HCT116 (cell line): ENCODE measurements at regions not wholly inside any gene's neighbourhood (a gene's known extent, or its start where the extent isn't known, plus 50 kb on each side); places are given as distances from the start of the nearest gene placed in this dataset.

Experiments used
- ATAC-seq: fragments of 200-7000 bp; cut with Tn5 transposase; 2 replicates; pipeline ENCODE4 v1.9.1; 2020; ENCODE audit warnings: mild to moderate bottlenecking, moderate library complexity
- BruUV-seq: library from RNA; stranded (reverse); fragments of 400-500 nt; replicated peaks from 2 replicates; lab custom pipeline; 2021; lab: Mats Ljungman, UMichigan
- CTCF ChIA-PET: fragments of 300-600 bp; sonication (Branson Sonifier 250); formaldehyde crosslinking; loops from one replicate; lab custom pipeline; 2021; ENCODE audit warnings: antibody characterized with exemption; lab: Charles Lee
- POLR2A ChIA-PET: fragments of 300-600, 350-600 bp; sonication (Branson Sonifier 250); formaldehyde crosslinking; loops from one replicate; lab custom pipeline; 2021; ENCODE audit warnings: antibody characterized with exemption; lab: Charles Lee
- RAD21 ChIA-PET, 2 experiments: fragments of 300-600 bp; sonication (Branson Sonifier 250); formaldehyde crosslinking; loops; one replicate each; lab custom pipeline; 2023; ENCODE audit warnings: low total read pairs in 2 of 2; ENCODE audit not compliant: uncharacterized antibody in 2 of 2, unreplicated experiment in 2 of 2, low non-redundant PET in 1 of 2; lab: Charles Lee
- DNase-seq: peaks from one replicate; pipeline ENCODE4 v3.0.0-alpha.2; 2010; ENCODE audit warnings: low read depth, low spot score
- H2AFZ ChIP-seq: fragments of 200-600 bp; shearing (Covaris generic), sonication (generic); 2 replicates; pipeline ENCODE4 v1.6.1; 2017; ENCODE audit warnings: low read depth, mixed run types, mixed read lengths, antibody characterized with exemption, low read length; ENCODE audit not compliant: poor library complexity, severe bottlenecking
- H3K27ac ChIP-seq: 2 replicates; pipeline ENCODE4 v1.5.1; 2012; ENCODE audit warnings: low read depth, low read length
- H3K27me3 ChIP-seq: fragments of 200-600 bp; sonication (generic); 2 replicates; pipeline ENCODE4 v1.6.1; 2016; ENCODE audit warnings: mixed run types, low read length, mixed read lengths; ENCODE audit not compliant: insufficient read depth
- H3K36me3 ChIP-seq, 2 experiments: fragments of 200-500 bp in 1 of 2; fragments of 200-600 bp in 1 of 2; sonication (Bioruptor generic) in 1 of 2; sonication (generic) in 1 of 2; 2 replicates each; pipeline versions ENCODE4 v1.5.1 to v1.6.1; 2014 to 2016; ENCODE audit warnings: low read length in 2 of 2, inconsistent platforms in 1 of 2, mixed read lengths in 1 of 2, mixed run types in 1 of 2; ENCODE audit not compliant: insufficient read depth in 2 of 2, control insufficient read depth in 1 of 2
- H3K4me1 ChIP-seq, 2 experiments: fragments of 200-600 bp in 1 of 2; sonication (generic) in 1 of 2; 2 replicates each; pipeline versions ENCODE4 v1.5.1 to v1.6.1; 2012 to 2017; ENCODE audit warnings: low read length in 2 of 2, inconsistent platforms in 1 of 2, mild to moderate bottlenecking in 1 of 2, mixed read lengths in 1 of 2, mixed run types in 1 of 2, moderate library complexity in 1 of 2; ENCODE audit not compliant: insufficient read depth in 2 of 2, control insufficient read depth in 1 of 2
- H3K4me2 ChIP-seq: fragments of 200-600 bp; sonication (generic); 2 replicates; pipeline ENCODE4 v1.6.1; 2017; ENCODE audit warnings: mixed run types, low read length, mixed read lengths
- H3K4me3 ChIP-seq, 2 experiments: fragments of 200-600 bp in 1 of 2; sonication (generic) in 1 of 2; replicated peaks in 1 of 2; 2 replicates each; pipeline ENCODE4 v1.5.1; 2011 to 2016; ENCODE audit warnings: low read length in 2 of 2, control low read depth in 1 of 2, low read depth in 1 of 2, mild to moderate bottlenecking in 1 of 2, mixed read lengths in 1 of 2, mixed run types in 1 of 2
- H3K79me2 ChIP-seq: fragments of 200-600 bp; sonication (generic); 2 replicates; pipeline ENCODE4 v1.6.1; 2017; ENCODE audit warnings: mild to moderate bottlenecking, mixed run types, low read length, moderate library complexity, mixed read lengths; ENCODE audit not compliant: insufficient read depth
- H3K9ac ChIP-seq: fragments of 200-600 bp; sonication (generic); 2 replicates; pipeline ENCODE4 v1.6.1; 2016; ENCODE audit warnings: low read length, mixed read lengths
- H3K9me2 ChIP-seq: fragments of 200-600 bp; sonication (generic), shearing (Covaris generic); 2 replicates; pipeline ENCODE4 v1.6.1; 2017; ENCODE audit warnings: mixed run types, mild to moderate bottlenecking, moderate library complexity; ENCODE audit not compliant: insufficient read depth
- H3K9me3 ChIP-seq, 2 experiments: fragments of 200-500 bp in 1 of 2; fragments of 200-600 bp in 1 of 2; sonication (Bioruptor generic) in 1 of 2; sonication (generic) in 1 of 2; 2 replicates each; pipeline ENCODE4 v1.6.1; 2014 to 2017; ENCODE audit warnings: low read length in 2 of 2, mixed read lengths in 2 of 2, inconsistent platforms in 1 of 2, low read depth in 1 of 2, mild to moderate bottlenecking in 1 of 2, mixed run types in 1 of 2, moderate library complexity in 1 of 2; ENCODE audit not compliant: control insufficient read depth in 1 of 2, insufficient read depth in 1 of 2
- H4K20me1 ChIP-seq: fragments of 200-600 bp; sonication (generic), shearing (Covaris generic); 2 replicates; pipeline ENCODE4 v1.6.1; 2017; ENCODE audit warnings: mixed run types, mild to moderate bottlenecking, moderate library complexity; ENCODE audit not compliant: insufficient read depth
- EGR1 ChIP-seq: IDR thresholded peaks from 2 replicates; pipeline ENCODE4 v1.6.1; 2012; ENCODE audit warnings: low read depth
- ELF1 ChIP-seq: IDR thresholded peaks from 2 replicates; pipeline ENCODE4 v1.6.1; 2012; ENCODE audit warnings: low read depth, borderline replicate concordance
- EZH2 ChIP-seq: fragments of 200-600 bp; sonication (generic); IDR thresholded peaks from 2 replicates; pipeline ENCODE4 v1.6.1; 2017; ENCODE audit warnings: antibody characterized with exemption, mixed run types
- EZH2phosphoT487 ChIP-seq: fragments of 200-600 bp; IDR thresholded peaks from 2 replicates; pipeline ENCODE4 v1.6.1; 2018; ENCODE audit warnings: antibody characterized with exemption, borderline replicate concordance
- FOSL1 ChIP-seq: IDR thresholded peaks from 2 replicates; pipeline ENCODE4 v1.6.1; 2012; ENCODE audit warnings: low read depth
- JUND ChIP-seq: IDR thresholded peaks from 2 replicates; pipeline ENCODE4 v1.6.1; 2012
- MAX ChIP-seq: IDR thresholded peaks from 2 replicates; pipeline ENCODE4 v1.6.1; 2012
- POLR2A ChIP-seq: IDR thresholded peaks from 2 replicates; pipeline ENCODE4 v1.7.0; 2011; ENCODE audit warnings: borderline replicate concordance; ENCODE audit not compliant: insufficient read depth, insufficient read length; ENCODE audit errors: extremely low read depth
- POLR2AphosphoS5 ChIP-seq: IDR thresholded peaks from 2 replicates; pipeline ENCODE4 v1.6.1; 2011; ENCODE audit warnings: mild to moderate bottlenecking, low read depth, low read length, moderate library complexity
- SIN3A ChIP-seq: IDR thresholded peaks from 2 replicates; pipeline ENCODE4 v1.6.1; 2012; ENCODE audit warnings: low read depth
- SP1 ChIP-seq: IDR thresholded peaks from 2 replicates; pipeline ENCODE4 v1.6.1; 2012; ENCODE audit warnings: low read depth
- YY1 ChIP-seq: IDR thresholded peaks from 2 replicates; pipeline ENCODE4 v1.6.1; 2011; ENCODE audit warnings: low read length, low read depth, moderate library complexity, mild to moderate bottlenecking; ENCODE audit not compliant: insufficient replicate concordance; ENCODE audit errors: extremely low read depth
- ZBTB33 ChIP-seq: IDR thresholded peaks from 2 replicates; pipeline ENCODE4 v1.6.1; 2011; ENCODE audit warnings: mild to moderate bottlenecking, low read length, moderate library complexity; ENCODE audit not compliant: insufficient replicate concordance; ENCODE audit errors: extremely low read depth
- ZFX ChIP-seq: fragments of 450-650 bp; IDR thresholded peaks from 2 replicates; pipeline ENCODE4 v1.6.1; 2017
- ZNF274 ChIP-seq: fragments of 200-500 bp; sonication (Bioruptor generic); IDR thresholded peaks from 2 replicates; pipeline ENCODE4 v1.6.1; 2014; ENCODE audit warnings: mild to moderate bottlenecking, low read depth, low read length, inconsistent platforms
- intact Hi-C: fragments of 100-400 bp; cut with micrococcal nuclease; formaldehyde crosslinking; loops from 2 replicates; pipeline ENCODE4 v1.10.0; 2022
- TF ChIP-seq, protein P1 (sequence below), 3 experiments: fragments of 200-600 bp in 1 of 3; sonication (generic) in 1 of 3; IDR thresholded peaks in 2 of 3; conservative IDR thresholded peaks in 1 of 3; 2 replicates each; pipeline ENCODE4 v1.5.1; 2012 to 2017; ENCODE audit warnings: low read depth in 2 of 3, low read length in 2 of 3, antibody characterized with exemption in 1 of 3, borderline replicate concordance in 1 of 3, control low read depth in 1 of 3, mild to moderate bottlenecking in 1 of 3, mixed read lengths in 1 of 3, mixed run types in 1 of 3, moderate library complexity in 1 of 3; ENCODE audit not compliant: insufficient read depth in 1 of 3
- TF ChIP-seq, protein P2 (sequence below): IDR thresholded peaks from 2 replicates; pipeline ENCODE4 v1.6.1; 2012; ENCODE audit warnings: low read depth

GRCh38 chr13:99448546-99448945 is 52.7 kb upstream of the TM9SF2 start:
- no peaks in the 10 kb centered on the region for H3K27me3 ChIP-seq
- H3K4me2 ChIP-seq: no peak overlapping the region
- ChIA-PET RAD21 (no interaction called here), POLR2A (no interaction called here), CTCF (interaction anchor here (1.2 to 1.9 kb wide), 2 partner anchors 8 to 207 kb away, joined by 3 to 4 read pairs; no protein-coding TSS in a partner anchor)
- H2AFZ ChIP-seq: peak overlapping the region; percentile 57
- ATAC-seq (no peak), DNase-seq (no peak)
- BruUV-seq: no TSS peak
- H3K9me2 ChIP-seq: no peaks in the 10 kb centered on the region
- no peak overlapping the region for H3K4me3 ChIP-seq
- intact Hi-C loops: no loop called here
- H3K4me1 ChIP-seq: peaks cover 3 to 7% of the 10 kb centered on the region in 2 experiments; a peak in 2 of 4 replicates
- no peaks in the 10 kb centered on the region for H3K36me3 ChIP-seq
- no peak overlapping the region for H3K9ac ChIP-seq
- H3K79me2 ChIP-seq: no peaks in the 10 kb centered on the region
- no peaks in the 10 kb centered on the region for H3K9me3 ChIP-seq
- TF ChIP-seq YY1: no peak
- no peak for TF ChIP-seq EGR1
- TF ChIP-seq MAX: no peak
- TF ChIP-seq ZFX: no peak
- TF ChIP-seq ELF1: no peak
- no peak for TF ChIP-seq SIN3A
- no peak for TF ChIP-seq FOSL1
- TF ChIP-seq ZBTB33: no peak
- no peak for TF ChIP-seq SP1
- no peak for TF ChIP-seq POLR2A
- no peak for TF ChIP-seq JUND
- TF ChIP-seq, protein P1, sequence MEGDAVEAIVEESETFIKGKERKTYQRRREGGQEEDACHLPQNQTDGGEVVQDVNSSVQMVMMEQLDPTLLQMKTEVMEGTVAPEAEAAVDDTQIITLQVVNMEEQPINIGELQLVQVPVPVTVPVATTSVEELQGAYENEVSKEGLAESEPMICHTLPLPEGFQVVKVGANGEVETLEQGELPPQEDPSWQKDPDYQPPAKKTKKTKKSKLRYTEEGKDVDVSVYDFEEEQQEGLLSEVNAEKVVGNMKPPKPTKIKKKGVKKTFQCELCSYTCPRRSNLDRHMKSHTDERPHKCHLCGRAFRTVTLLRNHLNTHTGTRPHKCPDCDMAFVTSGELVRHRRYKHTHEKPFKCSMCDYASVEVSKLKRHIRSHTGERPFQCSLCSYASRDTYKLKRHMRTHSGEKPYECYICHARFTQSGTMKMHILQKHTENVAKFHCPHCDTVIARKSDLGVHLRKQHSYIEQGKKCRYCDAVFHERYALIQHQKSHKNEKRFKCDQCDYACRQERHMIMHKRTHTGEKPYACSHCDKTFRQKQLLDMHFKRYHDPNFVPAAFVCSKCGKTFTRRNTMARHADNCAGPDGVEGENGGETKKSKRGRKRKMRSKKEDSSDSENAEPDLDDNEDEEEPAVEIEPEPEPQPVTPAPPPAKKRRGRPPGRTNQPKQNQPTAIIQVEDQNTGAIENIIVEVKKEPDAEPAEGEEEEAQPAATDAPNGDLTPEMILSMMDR (IDR thresholded peaks at IDR 0.05 in 2 of 3, conservative IDR thresholded peaks at IDR 0.05 in 1 of 3; ENCODE audit: borderline replicate concordance in 1 of 3, insufficient read depth in 1 of 3, low read depth in 2 of 3, low read length in 2 of 3): no peak
- TF ChIP-seq ZNF274: no peak
- TF ChIP-seq EZH2: no peak
- no peak for TF ChIP-seq POLR2AphosphoS5
- TF ChIP-seq EZH2phosphoT487: no peak
- TF ChIP-seq, protein P2, sequence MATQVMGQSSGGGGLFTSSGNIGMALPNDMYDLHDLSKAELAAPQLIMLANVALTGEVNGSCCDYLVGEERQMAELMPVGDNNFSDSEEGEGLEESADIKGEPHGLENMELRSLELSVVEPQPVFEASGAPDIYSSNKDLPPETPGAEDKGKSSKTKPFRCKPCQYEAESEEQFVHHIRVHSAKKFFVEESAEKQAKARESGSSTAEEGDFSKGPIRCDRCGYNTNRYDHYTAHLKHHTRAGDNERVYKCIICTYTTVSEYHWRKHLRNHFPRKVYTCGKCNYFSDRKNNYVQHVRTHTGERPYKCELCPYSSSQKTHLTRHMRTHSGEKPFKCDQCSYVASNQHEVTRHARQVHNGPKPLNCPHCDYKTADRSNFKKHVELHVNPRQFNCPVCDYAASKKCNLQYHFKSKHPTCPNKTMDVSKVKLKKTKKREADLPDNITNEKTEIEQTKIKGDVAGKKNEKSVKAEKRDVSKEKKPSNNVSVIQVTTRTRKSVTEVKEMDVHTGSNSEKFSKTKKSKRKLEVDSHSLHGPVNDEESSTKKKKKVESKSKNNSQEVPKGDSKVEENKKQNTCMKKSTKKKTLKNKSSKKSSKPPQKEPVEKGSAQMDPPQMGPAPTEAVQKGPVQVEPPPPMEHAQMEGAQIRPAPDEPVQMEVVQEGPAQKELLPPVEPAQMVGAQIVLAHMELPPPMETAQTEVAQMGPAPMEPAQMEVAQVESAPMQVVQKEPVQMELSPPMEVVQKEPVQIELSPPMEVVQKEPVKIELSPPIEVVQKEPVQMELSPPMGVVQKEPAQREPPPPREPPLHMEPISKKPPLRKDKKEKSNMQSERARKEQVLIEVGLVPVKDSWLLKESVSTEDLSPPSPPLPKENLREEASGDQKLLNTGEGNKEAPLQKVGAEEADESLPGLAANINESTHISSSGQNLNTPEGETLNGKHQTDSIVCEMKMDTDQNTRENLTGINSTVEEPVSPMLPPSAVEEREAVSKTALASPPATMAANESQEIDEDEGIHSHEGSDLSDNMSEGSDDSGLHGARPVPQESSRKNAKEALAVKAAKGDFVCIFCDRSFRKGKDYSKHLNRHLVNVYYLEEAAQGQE: no peak
- H3K27ac ChIP-seq: no peak overlapping the region
- H4K20me1 ChIP-seq: no peaks in the 10 kb centered on the region; the same call in 1 of the 2 replicates
